ENCODE measurements at regions not wholly inside any gene's neighbourhood (a gene's known extent, or its start where the extent isn't known, plus 50 kb on each side); places are given as distances from the start of the nearest gene placed in this dataset.
"Not testable (repeated sequence)": the region's sequence is repeated elsewhere in the genome, so short reads cannot be mapped to it uniquely, and the experiment has no call there.

GRCh38 chr2:140085674-140086073, 1305.5 kb upstream of the NXPH2 start:
- POLR2A ChIA-PET: no interaction called here
- TF ChIP-seq FOXA1 (IDR thresholded peaks at IDR 0.05) (no peak), ZNF384 (IDR thresholded peaks at IDR 0.05) (no peak), L3MBTL2 (conservative IDR thresholded peaks at IDR 0.05) (no peak)
- no peak for DNase-seq (ENCODE audit: extremely low spot score)
- CTCF ChIA-PET: no interaction called here

- CTCF ChIA-PET: interaction anchor here (0.8 kb wide), 1 partner anchor 9 kb away, joined by 3 read pairs; no protein-coding TSS in a partner anchor
- TF ChIP-seq SP1 (IDR thresholded peaks at IDR 0.05) (no peak), CTBP1 (IDR thresholded peaks at IDR 0.05; ENCODE audit: borderline replicate concordance) (no peak), HDGF (IDR thresholded peaks at IDR 0.05; ENCODE audit: borderline replicate concordance) (no peak), BHLHE40 (IDR thresholded peaks at IDR 0.05; ENCODE audit: borderline replicate concordance) (no peak), SUZ12 (IDR thresholded peaks at IDR 0.05) (no peak), FOXM1 (IDR thresholded peaks at IDR 0.05; ENCODE audit: borderline replicate concordance) (no peak), NFRKB (IDR thresholded peaks at IDR 0.05) (no peak), FOXK2 (IDR thresholded peaks at IDR 0.05) (no peak), LEF1 (IDR thresholded peaks at IDR 0.05; ENCODE audit: borderline replicate concordance) (no peak), ARNT (IDR thresholded peaks at IDR 0.05) (no peak), TARDBP (IDR thresholded peaks at IDR 0.05) (no peak), FOXA1 (IDR thresholded peaks at IDR 0.05) (no peak), PKNOX1 (IDR thresholded peaks at IDR 0.05) (no peak), ELF4 (IDR thresholded peaks at IDR 0.05) (no peak), L3MBTL2 (conservative IDR thresholded peaks at IDR 0.05) (no peak), ZNF384 (IDR thresholded peaks at IDR 0.05) (no peak)
- POLR2A ChIA-PET: no interaction called here
- no peak for DNase-seq (ENCODE audit: extremely low spot score)
These were observed 1298.8 kb upstream of the NXPH2 start for GRCh38 chr2:140079038-140079437.

- TF ChIP-seq FOXA1 (IDR thresholded peaks at IDR 0.05) (no peak), LEF1 (IDR thresholded peaks at IDR 0.05; ENCODE audit: borderline replicate concordance) (no peak), NFRKB (IDR thresholded peaks at IDR 0.05) (no peak)
- DNase-seq (ENCODE audit: extremely low spot score): no peak
- POLR2A ChIA-PET: no interaction called here
- CTCF ChIA-PET: no interaction called here
These were observed 1296.0 kb upstream of the NXPH2 start for GRCh38 chr2:140076164-140076563.

- CTCF ChIA-PET, POLR2A ChIA-PET: not testable (repeated sequence)
These were observed 1293.6 kb upstream of the NXPH2 start for GRCh38 chr2:140073763-140074162.

GRCh38 chr2:140067661-140068060, 1287.5 kb upstream of the NXPH2 start:
- TF ChIP-seq HDGF (IDR thresholded peaks at IDR 0.05; ENCODE audit: borderline replicate concordance) (no peak), TARDBP (IDR thresholded peaks at IDR 0.05) (no peak), L3MBTL2 (conservative IDR thresholded peaks at IDR 0.05) (no peak), FOXA1 (IDR thresholded peaks at IDR 0.05) (no peak), BHLHE40 (IDR thresholded peaks at IDR 0.05; ENCODE audit: borderline replicate concordance) (no peak), SP1 (IDR thresholded peaks at IDR 0.05) (no peak), ZNF384 (IDR thresholded peaks at IDR 0.05) (no peak), PKNOX1 (IDR thresholded peaks at IDR 0.05) (no peak), ELF4 (IDR thresholded peaks at IDR 0.05) (no peak), LEF1 (IDR thresholded peaks at IDR 0.05; ENCODE audit: borderline replicate concordance) (no peak), CTBP1 (IDR thresholded peaks at IDR 0.05; ENCODE audit: borderline replicate concordance) (no peak)
- ChIA-PET CTCF (no interaction called here), POLR2A (no interaction called here)
- no peak for DNase-seq (ENCODE audit: extremely low spot score)

More at GRCh38 chr2:140073763-140074162, 1293.6 kb upstream of the NXPH2 start:
- DNase-seq (ENCODE audit: extremely low spot score): not testable (repeated sequence)

- ChIA-PET CTCF (no interaction called here), POLR2A (no interaction called here)
- DNase-seq (ENCODE audit: extremely low spot score): no peak
- TF ChIP-seq ELF4 (IDR thresholded peaks at IDR 0.05) (no peak), ARNT (IDR thresholded peaks at IDR 0.05) (no peak), FOXK2 (IDR thresholded peaks at IDR 0.05) (no peak), TARDBP (IDR thresholded peaks at IDR 0.05) (no peak), NFRKB (IDR thresholded peaks at IDR 0.05) (no peak), SUZ12 (IDR thresholded peaks at IDR 0.05) (no peak), LEF1 (IDR thresholded peaks at IDR 0.05; ENCODE audit: borderline replicate concordance) (no peak), HDGF (IDR thresholded peaks at IDR 0.05; ENCODE audit: borderline replicate concordance) (no peak), FOXA1 (IDR thresholded peaks at IDR 0.05) (no peak), PKNOX1 (IDR thresholded peaks at IDR 0.05) (no peak), L3MBTL2 (conservative IDR thresholded peaks at IDR 0.05) (no peak)
These were observed 1284.1 kb upstream of the NXPH2 start for GRCh38 chr2:140064243-140064642.

GRCh38 chr2:140063356-140063755, 1283.2 kb upstream of the NXPH2 start:
- DNase-seq (ENCODE audit: extremely low spot score): no peak
- TF ChIP-seq L3MBTL2 (conservative IDR thresholded peaks at IDR 0.05): no peak
- no peak for TF ChIP-seq FOXM1 (IDR thresholded peaks at IDR 0.05; ENCODE audit: borderline replicate concordance)
- TF ChIP-seq TARDBP (IDR thresholded peaks at IDR 0.05): no peak
- no peak for TF ChIP-seq HDGF (IDR thresholded peaks at IDR 0.05; ENCODE audit: borderline replicate concordance)
- no peak for TF ChIP-seq LEF1 (IDR thresholded peaks at IDR 0.05; ENCODE audit: borderline replicate concordance)
- no peak for TF ChIP-seq PKNOX1 (IDR thresholded peaks at IDR 0.05)
- TF ChIP-seq ZNF384 (IDR thresholded peaks at IDR 0.05): no peak
- TF ChIP-seq BHLHE40 (IDR thresholded peaks at IDR 0.05; ENCODE audit: borderline replicate concordance): no peak
- POLR2A ChIA-PET: no interaction called here
- CTCF ChIA-PET: no interaction called here
